Upper lobe of left lung (tissue), 6 donors: ENCODE measurements at regions not wholly inside any gene's neighbourhood (a gene's known extent, or its start where the extent isn't known, plus 50 kb on each side); places are given as distances from the start of the nearest gene placed in this dataset.

ENCODE experiments used
- ATAC-seq, 2 donors: fragments of 200-7000 bp; cut with Tn5 transposase; one replicate each; pipeline ENCODE4 v1.9.1; 2022; ENCODE audit warnings: mild to moderate bottlenecking in 2 of 2, moderate library complexity in 2 of 2; ENCODE audit not compliant: low FRiP score in 2 of 2
- DNase-seq, 2 donors: peaks; one replicate each; pipeline ENCODE4 v3.0.0-alpha.2; 2019 to 2020
- H3K27ac ChIP-seq, 4 donors: fragments of 200-600 bp; sonication (generic); one replicate each; pipeline ENCODE4 v1.5.1; 2016 to 2019
- H3K27me3 ChIP-seq, 4 donors: fragments of 200-600 bp; sonication (generic); one replicate each; pipeline ENCODE4 v1.5.1; 2017 to 2019
- H3K36me3 ChIP-seq, 4 donors: fragments of 200-600 bp; sonication (generic); one replicate each; pipeline ENCODE4 v1.5.1; 2016 to 2019
- H3K4me1 ChIP-seq, 4 donors: fragments of 200-600 bp; sonication (generic); one replicate each; pipeline ENCODE4 v1.5.1; 2018 to 2019
- H3K4me3 ChIP-seq, 4 donors: fragments of 200-600 bp; sonication (generic); one replicate each; pipeline ENCODE4 v1.5.1; 2017 to 2019; ENCODE audit warnings: mild to moderate bottlenecking in 2 of 4, moderate library complexity in 1 of 4
- H3K9me3 ChIP-seq, 4 donors: fragments of 200-600 bp; sonication (generic); one replicate each; pipeline ENCODE4 v1.5.1; 2018 to 2019
- EP300 ChIP-seq, 4 donors: sonication (generic); formaldehyde crosslinking; IDR thresholded peaks; one replicate each; pipeline ENCODE4 v1.5.1; 2017; ENCODE audit warnings: antibody characterized with exemption in 4 of 4, control low read depth in 2 of 4
- POLR2A ChIP-seq, 4 donors: fragments of 450-650 bp; IDR thresholded peaks; one replicate each; pipeline ENCODE4 v1.5.1; 2016 to 2017; ENCODE audit warnings: antibody characterized with exemption in 4 of 4, mild to moderate bottlenecking in 2 of 4
- POLR2AphosphoS5 ChIP-seq, 2 donors: sonication (generic); formaldehyde crosslinking; IDR thresholded peaks; one replicate each; pipeline ENCODE4 v1.5.1; 2017; ENCODE audit warnings: antibody characterized with exemption in 2 of 2
- WGBS, 2 donors: methylation state at CpG; one replicate each; pipeline ENCODE4 v1.1.5; 2017 to 2018; 5-methylcytosine and 5-hydroxymethylcytosine counted together
- TF ChIP-seq, protein P1 (sequence below), 6 experiments: fragments of 450-650 bp in 4 of 6; fragments of 200-600 bp in 2 of 6; sonication (generic) in 2 of 6; IDR thresholded peaks; one replicate each; pipeline ENCODE4 v1.5.1; 2016 to 2019; ENCODE audit warnings: antibody characterized with exemption in 6 of 6
- donor health status: DM: no; HTN: no; CAD: no; lungs with moderate emphysema.
- donor health status: DM: no; HTN: yes; CAD: no; lungs with severe emphysema.

DNA sequence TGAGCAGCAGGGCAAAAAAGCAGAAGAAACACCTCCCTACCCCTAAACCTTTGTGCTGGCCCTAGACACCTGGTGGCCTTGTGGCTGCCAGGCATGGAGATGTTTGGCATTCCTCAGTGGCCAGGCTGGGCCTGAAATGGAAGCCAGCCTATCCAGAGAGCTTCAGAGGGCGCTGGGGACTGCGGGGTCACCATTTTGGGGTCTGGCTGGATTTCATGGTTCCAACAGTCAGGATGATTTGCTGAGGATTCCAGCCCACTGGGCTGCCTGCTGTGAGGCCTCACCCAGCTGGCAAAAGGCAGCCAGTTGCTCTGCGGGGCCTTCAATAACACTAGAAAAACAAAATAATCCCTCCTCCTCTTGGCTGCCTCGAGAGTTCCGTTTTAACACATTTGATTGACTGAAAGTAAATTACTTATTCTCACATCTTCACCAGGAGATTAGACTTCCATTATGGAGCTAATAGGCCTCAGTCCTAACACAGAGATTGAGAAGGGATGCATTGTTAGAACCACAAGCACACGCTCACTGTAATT, 154.1 kb downstream of the EN1 start:
- no peak for TF ChIP-seq EP300 (IDR thresholded peaks at IDR 0.05)
- TF ChIP-seq, protein P1, sequence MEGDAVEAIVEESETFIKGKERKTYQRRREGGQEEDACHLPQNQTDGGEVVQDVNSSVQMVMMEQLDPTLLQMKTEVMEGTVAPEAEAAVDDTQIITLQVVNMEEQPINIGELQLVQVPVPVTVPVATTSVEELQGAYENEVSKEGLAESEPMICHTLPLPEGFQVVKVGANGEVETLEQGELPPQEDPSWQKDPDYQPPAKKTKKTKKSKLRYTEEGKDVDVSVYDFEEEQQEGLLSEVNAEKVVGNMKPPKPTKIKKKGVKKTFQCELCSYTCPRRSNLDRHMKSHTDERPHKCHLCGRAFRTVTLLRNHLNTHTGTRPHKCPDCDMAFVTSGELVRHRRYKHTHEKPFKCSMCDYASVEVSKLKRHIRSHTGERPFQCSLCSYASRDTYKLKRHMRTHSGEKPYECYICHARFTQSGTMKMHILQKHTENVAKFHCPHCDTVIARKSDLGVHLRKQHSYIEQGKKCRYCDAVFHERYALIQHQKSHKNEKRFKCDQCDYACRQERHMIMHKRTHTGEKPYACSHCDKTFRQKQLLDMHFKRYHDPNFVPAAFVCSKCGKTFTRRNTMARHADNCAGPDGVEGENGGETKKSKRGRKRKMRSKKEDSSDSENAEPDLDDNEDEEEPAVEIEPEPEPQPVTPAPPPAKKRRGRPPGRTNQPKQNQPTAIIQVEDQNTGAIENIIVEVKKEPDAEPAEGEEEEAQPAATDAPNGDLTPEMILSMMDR (IDR thresholded peaks at IDR 0.05) = no peak
- H3K27me3 ChIP-seq = no peaks in the 10 kb centered on the region
- WGBS, 2 donors = 46 to 53% methylated on average over 4 to 6 of the region's 6 CpGs
- DNase-seq (no peak), ATAC-seq (no peak)
- no peaks in the 10 kb centered on the region for H3K4me1 ChIP-seq
- H3K9me3 ChIP-seq = no peaks in the 10 kb centered on the region
- no peak overlapping the region for H3K27ac ChIP-seq
- no peak overlapping the region for H3K4me3 ChIP-seq
- no peaks in the 10 kb centered on the region for H3K36me3 ChIP-seq

- WGBS, 2 donors = 79 to 87% methylated on average over 4 of the region's 4 CpGs
- no peak for DNase-seq
- H3K9me3 ChIP-seq = no peaks in the 10 kb centered on the region
- H3K27ac ChIP-seq = no peak overlapping the region
- no peak overlapping the region for H3K4me3 ChIP-seq
- no peaks in the 10 kb centered on the region for H3K36me3 ChIP-seq
- H3K4me1 ChIP-seq = no peaks in the 10 kb centered on the region
- H3K27me3 ChIP-seq = no peaks in the 10 kb centered on the region
- ATAC-seq = no peak
- TF ChIP-seq POLR2AphosphoS5 (IDR thresholded peaks at IDR 0.05) = no peak
Observed at GRCh38 chr2:118689874-118690273, 157.6 kb downstream of the EN1 start.

- Histone ChIP-seq H3K27me3 (no peaks in the 10 kb centered on the region), H3K4me3 (no peak overlapping the region), H3K36me3 (no peaks in the 10 kb centered on the region), H3K4me1 (no peaks in the 10 kb centered on the region), H3K9me3 (no peaks in the 10 kb centered on the region), H3K27ac (no peak overlapping the region)
- ATAC-seq = no peak
- DNase-seq = no peak
- TF ChIP-seq, protein P1 (IDR thresholded peaks at IDR 0.05) = no peak
- TF ChIP-seq POLR2AphosphoS5 (IDR thresholded peaks at IDR 0.05) = no peak
- TF ChIP-seq EP300 (IDR thresholded peaks at IDR 0.05) = no peak
- TF ChIP-seq POLR2A (IDR thresholded peaks at IDR 0.05) = no peak
- WGBS, 2 donors = 70 to 79% methylated on average over 4 of the region's 4 CpGs
Observed at GRCh38 chr2:118689456-118689855, 158.0 kb downstream of the EN1 start.

DNA sequence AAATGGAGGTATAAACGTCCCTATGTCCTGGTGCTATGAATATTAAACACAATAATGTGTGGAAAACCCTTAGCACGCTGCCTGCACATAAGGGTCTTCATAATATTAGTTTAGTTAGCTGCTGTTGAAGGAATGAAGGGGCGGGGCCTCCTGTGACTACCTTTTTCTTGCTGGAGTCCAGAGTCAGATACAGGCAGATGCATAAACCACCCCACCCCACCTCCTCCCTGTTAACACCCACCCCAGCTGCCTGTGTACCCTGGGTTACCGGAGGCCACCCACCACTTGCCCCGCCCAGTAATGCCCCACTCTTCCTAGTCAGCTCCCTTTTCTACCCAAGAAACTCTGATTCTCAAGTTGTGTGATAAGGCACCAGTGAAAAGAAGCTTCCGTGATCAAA, 158.4 kb downstream of the EN1 start:
- WGBS, 2 donors = 73 to 86% methylated on average over 6 of the region's 6 CpGs
- ATAC-seq (no peak), DNase-seq (no peak)
- Histone ChIP-seq H3K9me3 (no peaks in the 10 kb centered on the region), H3K4me1 (no peaks in the 10 kb centered on the region), H3K27ac (no peak overlapping the region), H3K36me3 (no peaks in the 10 kb centered on the region), H3K4me3 (no peak overlapping the region), H3K27me3 (no peaks in the 10 kb centered on the region)
- no peak for TF ChIP-seq POLR2AphosphoS5 (IDR thresholded peaks at IDR 0.05)
- TF ChIP-seq, protein P1 (IDR thresholded peaks at IDR 0.05) = no peak
- TF ChIP-seq POLR2A (IDR thresholded peaks at IDR 0.05) = no peak
- no peak for TF ChIP-seq EP300 (IDR thresholded peaks at IDR 0.05)

- 42 to 50% methylated on average over 2 of the region's 2 CpGs for WGBS, 2 donors
Observed at GRCh38 chr2:118687698-118688097, 159.8 kb downstream of the EN1 start.

More at GRCh38 chr2:118687698-118688097, 159.8 kb downstream of the EN1 start:
- Histone ChIP-seq H3K9me3 (no peaks in the 10 kb centered on the region), H3K4me3 (no peak overlapping the region), H3K4me1 (no peaks in the 10 kb centered on the region), H3K27ac (no peak overlapping the region), H3K36me3 (no peaks in the 10 kb centered on the region), H3K27me3 (no peaks in the 10 kb centered on the region)
- no peak for ATAC-seq
- DNase-seq = no peak
- TF ChIP-seq POLR2AphosphoS5 (IDR thresholded peaks at IDR 0.05) = no peak
- TF ChIP-seq, protein P1 (IDR thresholded peaks at IDR 0.05) = no peak
- no peak for TF ChIP-seq EP300 (IDR thresholded peaks at IDR 0.05)
- TF ChIP-seq POLR2A (IDR thresholded peaks at IDR 0.05) = no peak
